Nucleus accumbens (tissue), 56 donors: ENCODE measurements at regions not wholly inside any gene's neighbourhood (a gene's known extent, or its start where the extent isn't known, plus 50 kb on each side); places are given as distances from the start of the nearest gene placed in this dataset.
"Not testable (repeated sequence)": the region's sequence is repeated elsewhere in the genome, so short reads cannot be mapped to it uniquely, and the experiment has no call there.

Experiments used
- DNase-seq, 56 donors: peaks; one replicate each; lab custom pipeline; 2025; lab: John Stamatoyannopoulos, UW

- DNase-seq, result no peak
These were observed 67.0 kb upstream of the LSAMP start for GRCh38 chr3:116512281-116512680.

- no peak for DNase-seq
These were observed 67.6 kb upstream of the LSAMP start for GRCh38 chr3:116512931-116513330.

GRCh38 chr3:116515973-116516372 lies 70.7 kb upstream of the LSAMP start:
- no peak for DNase-seq

GRCh38 chr3:116517308-116517707 lies 72.0 kb upstream of the LSAMP start:
- DNase-seq, result no peak

- not testable (repeated sequence) for DNase-seq
These were observed 73.8 kb upstream of the LSAMP start for GRCh38 chr3:116519101-116519500.

GRCh38 chr3:116519823-116520222 lies 74.5 kb upstream of the LSAMP start:
- not testable (repeated sequence) for DNase-seq

- no peak for DNase-seq
These were observed 79.3 kb upstream of the LSAMP start for GRCh38 chr3:116524453-116525210.

GRCh38 chr3:116552246-116552645 lies 107.0 kb upstream of the LSAMP start:
- no peak for DNase-seq

- DNase-seq, result no peak
These were observed 108.1 kb upstream of the LSAMP start for GRCh38 chr3:116553355-116553754.

- no peak for DNase-seq
These were observed 116.2 kb upstream of the LSAMP start for GRCh38 chr3:116561529-116561928.

GRCh38 chr3:116563351-116563750 lies 118.1 kb upstream of the LSAMP start:
- no peak for DNase-seq

GRCh38 chr3:116566478-116566960 lies 121.2 kb upstream of the LSAMP start:
- no peak for DNase-seq

- DNase-seq, result no peak
These were observed 124.3 kb upstream of the LSAMP start for GRCh38 chr3:116569611-116570010.

GRCh38 chr3:116579840-116580239 lies 129.7 kb upstream of the TUSC7 start:
- DNase-seq, result no peak

GRCh38 chr3:116586285-116586944 lies 123.2 kb upstream of the TUSC7 start:
- no peak for DNase-seq

- no peak for DNase-seq
These were observed 118.3 kb upstream of the TUSC7 start for GRCh38 chr3:116591236-116591635.

GRCh38 chr3:116601206-116601605 lies 108.4 kb upstream of the TUSC7 start:
- no peak for DNase-seq

- DNase-seq, result peak in 36 of 56 donors; percentile 0 to 53 (median 11)
These were observed 102.4 kb upstream of the TUSC7 start for GRCh38 chr3:116607205-116607604.

GRCh38 chr3:116610124-116610523 lies 99.5 kb upstream of the TUSC7 start:
- DNase-seq, result no peak

GRCh38 chr3:116614795-116615362 lies 94.7 kb upstream of the TUSC7 start:
- DNase-seq, result no peak

GRCh38 chr3:116618138-116618537 lies 91.4 kb upstream of the TUSC7 start:
- no peak for DNase-seq

- no peak for DNase-seq
These were observed 90.6 kb upstream of the TUSC7 start for GRCh38 chr3:116618930-116619329.
